ENCODE measurements at regions not wholly inside any gene's neighbourhood (a gene's known extent, or its start where the extent isn't known, plus 50 kb on each side); places are given as distances from the start of the nearest gene placed in this dataset.

GRCh38 chr6:51330971-51331370 lies 512.3 kb downstream of the TFAP2B start:
- no peak overlapping the region for H3K27ac ChIP-seq
- no peaks in the 10 kb centered on the region for H3K36me3 ChIP-seq (ENCODE audit: insufficient read depth, low read length)
- H3K4me3 ChIP-seq: no peak overlapping the region
- TF ChIP-seq POLR2AphosphoS5 (IDR thresholded peaks at IDR 0.05; ENCODE audit: borderline replicate concordance, low read depth, low read length): no peak
- no peak for TF ChIP-seq EZH2 (IDR thresholded peaks at IDR 0.05)
- TF ChIP-seq FOXP2 (optimal IDR thresholded peaks at IDR 0.05; ENCODE audit: control extremely low read depth, extremely low read length, insufficient read depth): no peak
- no peak overlapping the region for H3K9ac ChIP-seq (ENCODE audit: insufficient read length)
- no peaks in the 10 kb centered on the region for H3K9me3 ChIP-seq (ENCODE audit: low read depth, low read length)
- no peak for DNase-seq (ENCODE audit: low read depth, low spot score)

- H3K4me3 ChIP-seq: no peak overlapping the region
- H3K27ac ChIP-seq: no peak overlapping the region
- no peak for DNase-seq (ENCODE audit: low read depth, low spot score)
- no peaks in the 10 kb centered on the region for H3K36me3 ChIP-seq (ENCODE audit: insufficient read depth, low read length)
- H3K9ac ChIP-seq (ENCODE audit: insufficient read length): no peak overlapping the region
- H3K9me3 ChIP-seq (ENCODE audit: low read depth, low read length): no peaks in the 10 kb centered on the region
- TF ChIP-seq EZH2 (IDR thresholded peaks at IDR 0.05): no peak
- TF ChIP-seq FOXP2 (optimal IDR thresholded peaks at IDR 0.05; ENCODE audit: control extremely low read depth, extremely low read length, insufficient read depth): no peak
- no peak for TF ChIP-seq POLR2AphosphoS5 (IDR thresholded peaks at IDR 0.05; ENCODE audit: borderline replicate concordance, low read depth, low read length)
These were observed 516.9 kb downstream of the TFAP2B start for GRCh38 chr6:51335543-51335942.

- H3K9me3 ChIP-seq (ENCODE audit: low read depth, low read length): no peaks in the 10 kb centered on the region
- DNase-seq (ENCODE audit: low read depth, low spot score): no peak
- H3K27ac ChIP-seq: no peak overlapping the region
- no peak overlapping the region for H3K4me3 ChIP-seq
- TF ChIP-seq POLR2AphosphoS5 (IDR thresholded peaks at IDR 0.05; ENCODE audit: borderline replicate concordance, low read depth, low read length) (no peak), FOXP2 (optimal IDR thresholded peaks at IDR 0.05; ENCODE audit: control extremely low read depth, extremely low read length, insufficient read depth) (no peak), EZH2 (IDR thresholded peaks at IDR 0.05) (no peak)
- H3K36me3 ChIP-seq (ENCODE audit: insufficient read depth, low read length): no peaks in the 10 kb centered on the region
- H3K9ac ChIP-seq (ENCODE audit: insufficient read length): no peak overlapping the region
These were observed 517.5 kb downstream of the TFAP2B start for GRCh38 chr6:51336185-51336584.

GRCh38 chr6:51337277-51337676 lies 518.6 kb downstream of the TFAP2B start:
- H3K9ac ChIP-seq (ENCODE audit: insufficient read length): no peak overlapping the region
- no peak overlapping the region for H3K4me3 ChIP-seq
- H3K27ac ChIP-seq: no peak overlapping the region
- TF ChIP-seq POLR2AphosphoS5 (IDR thresholded peaks at IDR 0.05; ENCODE audit: borderline replicate concordance, low read depth, low read length): no peak
- no peak for TF ChIP-seq FOXP2 (optimal IDR thresholded peaks at IDR 0.05; ENCODE audit: control extremely low read depth, extremely low read length, insufficient read depth)
- TF ChIP-seq EZH2 (IDR thresholded peaks at IDR 0.05): no peak
- H3K9me3 ChIP-seq (ENCODE audit: low read depth, low read length): no peaks in the 10 kb centered on the region
- no peak for DNase-seq (ENCODE audit: low read depth, low spot score)
- H3K36me3 ChIP-seq (ENCODE audit: insufficient read depth, low read length): no peaks in the 10 kb centered on the region

GRCh38 chr6:51339108-51339507 lies 520.4 kb downstream of the TFAP2B start:
- no peak overlapping the region for H3K9ac ChIP-seq (ENCODE audit: insufficient read length)
- no peak overlapping the region for H3K27ac ChIP-seq
- no peaks in the 10 kb centered on the region for H3K9me3 ChIP-seq (ENCODE audit: low read depth, low read length)
- no peak for DNase-seq (ENCODE audit: low read depth, low spot score)
- H3K4me3 ChIP-seq: no peak overlapping the region
- TF ChIP-seq FOXP2 (optimal IDR thresholded peaks at IDR 0.05; ENCODE audit: control extremely low read depth, extremely low read length, insufficient read depth) (no peak), EZH2 (IDR thresholded peaks at IDR 0.05) (no peak), POLR2AphosphoS5 (IDR thresholded peaks at IDR 0.05; ENCODE audit: borderline replicate concordance, low read depth, low read length) (no peak)
- H3K36me3 ChIP-seq (ENCODE audit: insufficient read depth, low read length): no peaks in the 10 kb centered on the region

GRCh38 chr6:51339728-51340127 lies 521.1 kb downstream of the TFAP2B start:
- Histone ChIP-seq H3K36me3 (ENCODE audit: insufficient read depth, low read length) (no peaks in the 10 kb centered on the region), H3K9ac (ENCODE audit: insufficient read length) (no peak overlapping the region), H3K4me3 (no peak overlapping the region), H3K9me3 (ENCODE audit: low read depth, low read length) (no peaks in the 10 kb centered on the region; the same call in 1 of the 2 replicates), H3K27ac (no peak overlapping the region)
- no peak for DNase-seq (ENCODE audit: low read depth, low spot score)
- TF ChIP-seq POLR2AphosphoS5 (IDR thresholded peaks at IDR 0.05; ENCODE audit: borderline replicate concordance, low read depth, low read length): no peak
- no peak for TF ChIP-seq FOXP2 (optimal IDR thresholded peaks at IDR 0.05; ENCODE audit: control extremely low read depth, extremely low read length, insufficient read depth)
- no peak for TF ChIP-seq EZH2 (IDR thresholded peaks at IDR 0.05)

- no peak for DNase-seq (ENCODE audit: low read depth, low spot score)
- no peak overlapping the region for H3K9ac ChIP-seq (ENCODE audit: insufficient read length)
- no peaks in the 10 kb centered on the region; the same call in 1 of the 2 replicates for H3K9me3 ChIP-seq (ENCODE audit: low read depth, low read length)
- no peak for TF ChIP-seq POLR2AphosphoS5 (IDR thresholded peaks at IDR 0.05; ENCODE audit: borderline replicate concordance, low read depth, low read length)
- no peak for TF ChIP-seq FOXP2 (optimal IDR thresholded peaks at IDR 0.05; ENCODE audit: control extremely low read depth, extremely low read length, insufficient read depth)
- no peak for TF ChIP-seq EZH2 (IDR thresholded peaks at IDR 0.05)
- no peak overlapping the region for H3K4me3 ChIP-seq
- no peaks in the 10 kb centered on the region for H3K36me3 ChIP-seq (ENCODE audit: insufficient read depth, low read length)
- no peak overlapping the region for H3K27ac ChIP-seq
These were observed 523.7 kb downstream of the TFAP2B start for GRCh38 chr6:51342393-51342792.

GRCh38 chr6:51349857-51350256 lies 531.2 kb downstream of the TFAP2B start:
- H3K4me3 ChIP-seq: no peak overlapping the region
- peak overlapping the region; percentile 19; the same call in 1 of the 2 replicates for H3K27ac ChIP-seq
- H3K36me3 ChIP-seq (ENCODE audit: insufficient read depth, low read length): no peaks in the 10 kb centered on the region
- no peaks in the 10 kb centered on the region; the same call in 1 of the 2 replicates for H3K9me3 ChIP-seq (ENCODE audit: low read depth, low read length)
- H3K9ac ChIP-seq (ENCODE audit: insufficient read length): no peak overlapping the region
- DNase-seq (ENCODE audit: low read depth, low spot score): no peak
- no peak for TF ChIP-seq POLR2AphosphoS5 (IDR thresholded peaks at IDR 0.05; ENCODE audit: borderline replicate concordance, low read depth, low read length)
- TF ChIP-seq FOXP2 (optimal IDR thresholded peaks at IDR 0.05; ENCODE audit: control extremely low read depth, extremely low read length, insufficient read depth): no peak
- TF ChIP-seq EZH2 (IDR thresholded peaks at IDR 0.05): no peak

GRCh38 chr6:51350308-51350904 lies 531.7 kb downstream of the TFAP2B start:
- Histone ChIP-seq H3K9me3 (ENCODE audit: low read depth, low read length) (no peaks in the 10 kb centered on the region), H3K27ac (peak overlapping the region; percentile 19; the same call in 1 of the 2 replicates), H3K9ac (ENCODE audit: insufficient read length) (no peak overlapping the region), H3K4me3 (no peak overlapping the region), H3K36me3 (ENCODE audit: insufficient read depth, low read length) (no peaks in the 10 kb centered on the region)
- DNase-seq (ENCODE audit: low read depth, low spot score): no peak
- no peak for TF ChIP-seq POLR2AphosphoS5 (IDR thresholded peaks at IDR 0.05; ENCODE audit: borderline replicate concordance, low read depth, low read length)
- TF ChIP-seq EZH2 (IDR thresholded peaks at IDR 0.05): no peak
- no peak for TF ChIP-seq FOXP2 (optimal IDR thresholded peaks at IDR 0.05; ENCODE audit: control extremely low read depth, extremely low read length, insufficient read depth)
